ENCODE measurements at regions not wholly inside any gene's neighbourhood (a gene's known extent, or its start where the extent isn't known, plus 50 kb on each side); places are given as distances from the start of the nearest gene placed in this dataset.
"Not testable (repeated sequence)": the region's sequence is repeated elsewhere in the genome, so short reads cannot be mapped to it uniquely, and the experiment has no call there.

DNA sequence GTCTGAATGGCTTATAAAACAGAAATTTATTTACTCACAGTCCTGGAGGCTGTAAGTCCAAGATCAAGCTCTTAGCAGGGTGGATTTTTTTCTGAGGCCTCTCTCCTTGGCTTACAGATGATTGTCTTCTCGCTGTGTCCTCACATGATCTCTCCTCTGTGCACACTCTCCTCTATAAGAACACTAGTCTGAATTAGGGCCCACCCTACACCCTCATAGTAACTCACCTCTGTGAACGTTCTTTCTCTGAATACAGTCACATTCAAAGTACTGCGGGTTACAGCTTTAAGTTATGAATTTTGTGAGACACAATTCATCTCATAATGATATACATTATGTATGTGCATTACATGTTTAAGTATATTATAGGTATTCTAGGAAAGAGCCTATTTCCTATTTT lies 135.7 kb upstream of the ATXN7L3B start:
- in situ Hi-C loops (cut with MboI) = no loop called here
- H3K27me3 ChIP-seq (replicated peaks; ENCODE audit: insufficient read depth) = no peaks in the 10 kb centered on the region
- H3K9me2 ChIP-seq (ENCODE audit: insufficient read depth) = no peaks in the 10 kb centered on the region
- DNase-seq = no peak
- H3F3A ChIP-seq (ENCODE audit: insufficient read depth) = no peaks in the 10 kb centered on the region
- no peak overlapping the region for H3K27ac ChIP-seq
- no peaks in the 10 kb centered on the region for H3K79me2 ChIP-seq (ENCODE audit: insufficient read depth)
- no peak overlapping the region for H2AFZ ChIP-seq
- no peak overlapping the region for H3K4me2 ChIP-seq (ENCODE audit: unreplicated experiment)
- H3K36me3 ChIP-seq (ENCODE audit: low read depth) = no peaks in the 10 kb centered on the region
- no peaks in the 10 kb centered on the region for H4K20me1 ChIP-seq (ENCODE audit: insufficient read depth)
- no peak overlapping the region for H3K9ac ChIP-seq
- 26 to 36% methylated on average over 3 of the region's 3 CpGs for WGBS, 2 experiments (ENCODE audit: low coverage in 1 of 2, low lambda C conversion rate in 2 of 2, missing lambda C conversion rate in 2 of 2)
- no peak for TF ChIP-seq EZH2phosphoT487 (IDR thresholded peaks at IDR 0.05; ENCODE audit: insufficient read depth, low read depth)
- no peak for TF ChIP-seq EZH2 (IDR thresholded peaks at IDR 0.05; ENCODE audit: insufficient read depth, poor library complexity, severe bottlenecking)
- no peaks in the 10 kb centered on the region for H3K9me3 ChIP-seq (ENCODE audit: low read depth)
- H3K4me1 ChIP-seq (ENCODE audit: insufficient read depth) = no peaks in the 10 kb centered on the region
- H3K4me3 ChIP-seq = no peak overlapping the region

DNA sequence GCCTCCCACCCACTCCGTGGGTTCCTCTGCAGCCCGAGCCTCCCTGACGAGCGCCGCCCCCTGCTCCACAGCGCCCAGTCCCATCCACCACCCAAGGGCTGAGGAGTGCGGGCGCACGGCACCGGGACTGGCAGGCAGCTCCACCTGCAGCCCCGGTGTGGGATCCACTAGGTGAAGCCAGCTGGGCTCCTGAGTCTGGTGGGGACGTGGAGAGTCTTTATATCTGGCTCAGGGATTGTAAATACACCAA lies 134.5 kb upstream of the ATXN7L3B start:
- in situ Hi-C loops (cut with MboI); H3K4me3 ChIP-seq; H3K9me2 ChIP-seq (ENCODE audit: insufficient read depth): not testable (repeated sequence)

GRCh38 chr12:74408601-74409166 lies 129.0 kb upstream of the ATXN7L3B start:
- no peak for TF ChIP-seq EZH2phosphoT487 (IDR thresholded peaks at IDR 0.05; ENCODE audit: insufficient read depth, low read depth)
- no peak for TF ChIP-seq EZH2 (IDR thresholded peaks at IDR 0.05; ENCODE audit: insufficient read depth, poor library complexity, severe bottlenecking)
- Histone ChIP-seq H3K4me1 (ENCODE audit: insufficient read depth) (no peaks in the 10 kb centered on the region), H3K36me3 (ENCODE audit: low read depth) (no peaks in the 10 kb centered on the region), H3F3A (ENCODE audit: insufficient read depth) (no peaks in the 10 kb centered on the region), H3K9ac (no peak overlapping the region), H3K4me3 (no peak overlapping the region), H4K20me1 (ENCODE audit: insufficient read depth) (no peaks in the 10 kb centered on the region), H2AFZ (no peak overlapping the region), H3K4me2 (ENCODE audit: unreplicated experiment) (no peak overlapping the region), H3K27ac (no peak overlapping the region), H3K79me2 (ENCODE audit: insufficient read depth) (no peaks in the 10 kb centered on the region), H3K9me3 (ENCODE audit: low read depth) (no peaks in the 10 kb centered on the region), H3K27me3 (replicated peaks; ENCODE audit: insufficient read depth) (no peaks in the 10 kb centered on the region), H3K9me2 (ENCODE audit: insufficient read depth) (no peaks in the 10 kb centered on the region)
- 0% methylated on average over 2 of the region's 2 CpGs for WGBS, 2 experiments (ENCODE audit: low coverage in 1 of 2, low lambda C conversion rate in 2 of 2, missing lambda C conversion rate in 2 of 2)
- no peak for DNase-seq
- in situ Hi-C loops (cut with MboI) = no loop called here

More for the DNA sequence above, 134.5 kb upstream of the ATXN7L3B start:
- DNase-seq; H3K4me2 ChIP-seq (ENCODE audit: unreplicated experiment); H3K27me3 ChIP-seq (replicated peaks; ENCODE audit: insufficient read depth); H3K9ac ChIP-seq; H3K79me2 ChIP-seq (ENCODE audit: insufficient read depth); H3F3A ChIP-seq (ENCODE audit: insufficient read depth); H2AFZ ChIP-seq; H3K36me3 ChIP-seq (ENCODE audit: low read depth); H4K20me1 ChIP-seq (ENCODE audit: insufficient read depth); H3K9me3 ChIP-seq (ENCODE audit: low read depth); H3K4me1 ChIP-seq (ENCODE audit: insufficient read depth); H3K27ac ChIP-seq: not testable (repeated sequence)
- 62 to 80% methylated on average over 11 to 12 of the region's 12 CpGs for WGBS, 2 experiments (ENCODE audit: low coverage in 1 of 2, low lambda C conversion rate in 2 of 2, missing lambda C conversion rate in 2 of 2)

DNA sequence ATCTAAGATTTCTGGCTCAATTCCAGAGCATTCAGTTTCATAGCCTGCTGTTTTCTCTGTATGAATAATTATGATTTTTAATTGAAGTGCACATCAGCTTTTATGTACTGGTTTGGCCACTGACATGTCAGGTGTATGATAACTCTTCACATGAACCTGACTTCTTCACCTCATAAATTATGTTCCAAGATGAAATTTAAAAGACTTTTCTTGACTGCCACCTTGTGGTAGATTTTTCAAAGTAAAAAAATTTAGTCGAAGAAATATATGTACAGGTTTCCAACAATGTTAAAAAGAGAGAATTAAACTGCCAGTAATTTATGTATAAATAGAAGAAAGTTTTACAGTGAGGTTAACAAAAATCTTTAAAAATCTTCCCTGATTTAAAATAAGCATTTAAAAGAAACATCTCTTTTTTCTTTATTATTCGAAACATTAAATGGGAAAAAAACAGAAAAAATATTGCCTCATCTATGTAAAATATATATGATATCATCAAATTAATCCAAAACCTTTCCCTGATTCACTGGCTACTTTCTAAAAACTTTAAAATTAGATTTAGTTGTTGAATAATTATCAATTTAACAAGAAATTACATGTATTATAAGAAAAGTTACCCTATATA lies 124.9 kb upstream of the ATXN7L3B start:
- Histone ChIP-seq H3K27me3 (replicated peaks; ENCODE audit: insufficient read depth) (no peaks in the 10 kb centered on the region), H3K9me3 (ENCODE audit: low read depth) (no peaks in the 10 kb centered on the region), H3K36me3 (ENCODE audit: low read depth) (no peaks in the 10 kb centered on the region), H3K9ac (no peak overlapping the region), H4K20me1 (ENCODE audit: insufficient read depth) (no peaks in the 10 kb centered on the region), H3F3A (ENCODE audit: insufficient read depth) (no peaks in the 10 kb centered on the region), H2AFZ (no peak overlapping the region), H3K4me2 (ENCODE audit: unreplicated experiment) (no peak overlapping the region), H3K79me2 (ENCODE audit: insufficient read depth) (no peaks in the 10 kb centered on the region), H3K4me3 (no peak overlapping the region), H3K4me1 (ENCODE audit: insufficient read depth) (no peaks in the 10 kb centered on the region), H3K9me2 (ENCODE audit: insufficient read depth) (no peaks in the 10 kb centered on the region), H3K27ac (no peak overlapping the region)
- in situ Hi-C loops (cut with MboI) = no loop called here
- 18 to 33% methylated on average over 2 of the region's 2 CpGs for WGBS, 2 experiments (ENCODE audit: low coverage in 1 of 2, low lambda C conversion rate in 2 of 2, missing lambda C conversion rate in 2 of 2)
- TF ChIP-seq EZH2 (IDR thresholded peaks at IDR 0.05; ENCODE audit: insufficient read depth, poor library complexity, severe bottlenecking) = no peak
- no peak for TF ChIP-seq EZH2phosphoT487 (IDR thresholded peaks at IDR 0.05; ENCODE audit: insufficient read depth, low read depth)
- DNase-seq = peak; percentile 21

GRCh38 chr12:74415633-74416032 lies 122.0 kb upstream of the ATXN7L3B start:
- Histone ChIP-seq H3K36me3 (ENCODE audit: low read depth) (no peaks in the 10 kb centered on the region), H3K9me2 (ENCODE audit: insufficient read depth) (no peaks in the 10 kb centered on the region), H3K4me1 (ENCODE audit: insufficient read depth) (no peaks in the 10 kb centered on the region), H3K9ac (no peak overlapping the region), H3K27ac (no peak overlapping the region), H2AFZ (no peak overlapping the region), H3F3A (ENCODE audit: insufficient read depth) (no peaks in the 10 kb centered on the region), H4K20me1 (ENCODE audit: insufficient read depth) (no peaks in the 10 kb centered on the region), H3K4me3 (no peak overlapping the region), H3K79me2 (ENCODE audit: insufficient read depth) (no peaks in the 10 kb centered on the region), H3K9me3 (ENCODE audit: low read depth) (no peaks in the 10 kb centered on the region), H3K27me3 (replicated peaks; ENCODE audit: insufficient read depth) (no peaks in the 10 kb centered on the region), H3K4me2 (ENCODE audit: unreplicated experiment) (no peak overlapping the region)
- in situ Hi-C loops (cut with MboI) = no loop called here
- TF ChIP-seq EZH2phosphoT487 (IDR thresholded peaks at IDR 0.05; ENCODE audit: insufficient read depth, low read depth) (no peak), EZH2 (IDR thresholded peaks at IDR 0.05; ENCODE audit: insufficient read depth, poor library complexity, severe bottlenecking) (no peak)
- peak; percentile 46 for DNase-seq

All from GM23248 (cell line).